Liver (tissue), 8 donors: ENCODE measurements at regions not wholly inside any gene's neighbourhood (a gene's known extent, or its start where the extent isn't known, plus 50 kb on each side); places are given as distances from the start of the nearest gene placed in this dataset.

Source experiments
- DNase-seq: peaks from one replicate; pipeline ENCODE4 v3.0.0-alpha.2; 2017; ENCODE audit warnings: low spot score
- H3K27ac ChIP-seq, 2 donors: one replicate each; pipeline ENCODE4 v1.7.0; 2013; ENCODE audit warnings: inconsistent platforms in 2 of 2, low read length in 2 of 2, control low read depth in 1 of 2, low read depth in 1 of 2, mild to moderate bottlenecking in 1 of 2
- H3K27me3 ChIP-seq, 4 donors: one replicate each; pipeline versions ENCODE4 v1.6.1 to v1.7.0; 2013; ENCODE audit warnings: low read length in 3 of 4, inconsistent platforms in 1 of 4, mild to moderate bottlenecking in 1 of 4, moderate library complexity in 1 of 4; ENCODE audit not compliant: control insufficient read depth in 4 of 4, insufficient read depth in 4 of 4
- H3K36me3 ChIP-seq, 4 donors: one replicate each; pipeline versions ENCODE4 v1.6.1 to v1.7.0; 2013; ENCODE audit warnings: low read length in 3 of 4, mild to moderate bottlenecking in 3 of 4, low read depth in 1 of 4, moderate library complexity in 1 of 4; ENCODE audit not compliant: control insufficient read depth in 4 of 4, insufficient read depth in 3 of 4
- H3K4me1 ChIP-seq, 4 donors: one replicate each; pipeline versions ENCODE4 v1.6.1 to v1.7.0; 2013; ENCODE audit warnings: low read length in 3 of 4, mild to moderate bottlenecking in 3 of 4, moderate library complexity in 1 of 4; ENCODE audit not compliant: control insufficient read depth in 4 of 4, insufficient read depth in 4 of 4
- H3K4me3 ChIP-seq, 3 donors: one replicate each; pipeline versions ENCODE4 v1.6.1 to v1.7.0; 2013; ENCODE audit warnings: low read length in 3 of 3, control low read depth in 1 of 3, low read depth in 1 of 3, mild to moderate bottlenecking in 1 of 3
- H3K9ac ChIP-seq, 2 donors: one replicate each; pipeline ENCODE4 v1.7.0; 2013; ENCODE audit warnings: low read length in 2 of 2, mild to moderate bottlenecking in 2 of 2, moderate library complexity in 2 of 2, control low read depth in 1 of 2, low read depth in 1 of 2
- H3K9me3 ChIP-seq, 4 donors: one replicate each; pipeline versions ENCODE4 v1.6.1 to v1.7.0; 2013; ENCODE audit warnings: low read length in 3 of 4; ENCODE audit not compliant: control insufficient read depth in 4 of 4
- ATF3 ChIP-seq: IDR thresholded peaks from 2 replicates; pipeline ENCODE4 v1.6.1; 2016; ENCODE audit warnings: antibody characterized with exemption
- CTCF ChIP-seq: fragments of 150-350 bp; IDR thresholded peaks from 2 replicates; pipeline ENCODE4 v1.5.1; 2017; ENCODE audit warnings: improper control_type of control experiment, low read depth, low read length; ENCODE audit not compliant: missing input control
- EGR1 ChIP-seq, 2 donors: IDR thresholded peaks; 2 replicates each; pipeline ENCODE4 v1.6.1; 2016 to 2018; ENCODE audit warnings: antibody characterized with exemption in 2 of 2, low read depth in 2 of 2
- FOXA1 ChIP-seq: IDR thresholded peaks from 2 replicates; pipeline ENCODE4 v1.6.1; 2016; ENCODE audit warnings: antibody characterized with exemption
- FOXA2 ChIP-seq: IDR thresholded peaks from 2 replicates; pipeline ENCODE4 v1.6.1; 2016; ENCODE audit warnings: antibody characterized with exemption
- GABPA ChIP-seq, 2 donors: IDR thresholded peaks in 1 of 2; conservative IDR thresholded peaks in 1 of 2; 2 replicates each; pipeline ENCODE4 v1.6.1; 2016; ENCODE audit warnings: antibody characterized with exemption in 2 of 2, mild to moderate bottlenecking in 1 of 2, moderate library complexity in 1 of 2
- HNF4A ChIP-seq, 2 donors: conservative IDR thresholded peaks; 2 replicates each; pipeline ENCODE4 v1.6.1; 2016; ENCODE audit warnings: antibody characterized with exemption in 2 of 2, mild to moderate bottlenecking in 2 of 2
- HNF4G ChIP-seq: IDR thresholded peaks from 2 replicates; pipeline ENCODE4 v1.6.1; 2016; ENCODE audit warnings: antibody characterized with exemption
- JUND ChIP-seq, 2 donors: IDR thresholded peaks; 2 replicates each; pipeline ENCODE4 v1.6.1; 2016; ENCODE audit warnings: antibody characterized with exemption in 2 of 2
- MAX ChIP-seq: IDR thresholded peaks from 2 replicates; pipeline ENCODE4 v1.6.1; 2016; ENCODE audit warnings: antibody characterized with exemption
- NR2F2 ChIP-seq: IDR thresholded peaks from 2 replicates; pipeline ENCODE4 v1.6.1; 2016; ENCODE audit warnings: antibody characterized with exemption
- RAD21 ChIP-seq, 2 donors: IDR thresholded peaks; 2 replicates each; pipeline ENCODE4 v1.6.1; 2016; ENCODE audit warnings: antibody characterized with exemption in 2 of 2, mild to moderate bottlenecking in 2 of 2
- REST ChIP-seq: IDR thresholded peaks from 2 replicates; pipeline ENCODE4 v1.6.1; 2016; ENCODE audit warnings: antibody characterized with exemption, mild to moderate bottlenecking
- RXRA ChIP-seq, 2 donors: IDR thresholded peaks; 2 replicates each; pipeline ENCODE4 v1.6.1; 2017 to 2018; ENCODE audit warnings: antibody characterized with exemption in 2 of 2, mild to moderate bottlenecking in 1 of 2
- SP1 ChIP-seq: IDR thresholded peaks from 2 replicates; pipeline ENCODE4 v1.6.1; 2018; ENCODE audit warnings: antibody characterized with exemption, mild to moderate bottlenecking
- TAF1 ChIP-seq: conservative IDR thresholded peaks from 2 replicates; pipeline ENCODE4 v1.6.1; 2016; ENCODE audit warnings: antibody characterized with exemption, mild to moderate bottlenecking
- YY1 ChIP-seq: IDR thresholded peaks from 2 replicates; pipeline ENCODE4 v1.6.1; 2016; ENCODE audit warnings: antibody characterized with exemption, mild to moderate bottlenecking
- ZBTB33 ChIP-seq: IDR thresholded peaks from 2 replicates; pipeline ENCODE4 v1.6.1; 2016; ENCODE audit warnings: antibody characterized with exemption
- WGBS: extraction: QIAGEN DNeasy Blood & Tissue Kit; methylation state at CpG from one replicate; pipeline ENCODE4 v1.1.7; 2013; 5-methylcytosine and 5-hydroxymethylcytosine counted together
- donor health status: healthy.
- donor health status: healthy.
- donor health status: healthy.
- donor health status: healthy.
- donor health status: healthy.

GRCh38 chr11:105432241-105432995 lies 177.5 kb upstream of the GRIA4 start:
- DNase-seq, result no peak
- Histone ChIP-seq H3K36me3 (no peaks in the 10 kb centered on the region), H3K4me1 (no peaks in the 10 kb centered on the region), H3K9ac (no peak overlapping the region), H3K9me3 (no peaks in the 10 kb centered on the region), H3K4me3 (no peak overlapping the region), H3K27ac (no peak overlapping the region), H3K27me3 (no peaks in the 10 kb centered on the region)
- no peak for TF ChIP-seq YY1
- TF ChIP-seq FOXA2, result no peak
- TF ChIP-seq SP1, result no peak
- TF ChIP-seq RXRA (IDR thresholded peaks at IDR 0.05), result no peak
- TF ChIP-seq RAD21 (IDR thresholded peaks at IDR 0.05), result no peak
- TF ChIP-seq NR2F2, result no peak
- TF ChIP-seq MAX, result no peak
- no peak for TF ChIP-seq FOXA1
- no peak for TF ChIP-seq REST
- no peak for TF ChIP-seq ZBTB33
- TF ChIP-seq TAF1, result no peak
- no peak for TF ChIP-seq EGR1 (IDR thresholded peaks at IDR 0.05; ENCODE audit: low read depth in 2 of 2)
- TF ChIP-seq CTCF, result no peak
- TF ChIP-seq GABPA (IDR thresholded peaks at IDR 0.05 in 1 of 2, conservative IDR thresholded peaks at IDR 0.05 in 1 of 2), result no peak
- TF ChIP-seq JUND (IDR thresholded peaks at IDR 0.05), result no peak
- no peak for TF ChIP-seq HNF4G
- no peak for TF ChIP-seq ATF3
- TF ChIP-seq HNF4A (conservative IDR thresholded peaks at IDR 0.05), result no peak
- 58% methylated on average over 3 of the region's 3 CpGs for WGBS
